GM12878 (cell line): ENCODE measurements at regions not wholly inside any gene's neighbourhood (a gene's known extent, or its start where the extent isn't known, plus 50 kb on each side); places are given as distances from the start of the nearest gene placed in this dataset.

ENCODE experiments used
- CREB1 ChIP-seq: IDR thresholded peaks from 2 replicates; pipeline ENCODE4 v1.6.1; 2012; ENCODE audit warnings: low read depth, mild to moderate bottlenecking, inconsistent platforms
- IRF4 ChIP-seq: IDR thresholded peaks from 2 replicates; pipeline ENCODE4 v1.6.1; 2011; ENCODE audit warnings: low read depth, low read length
- KLF5 ChIP-seq: fragments of 450-650 bp; IDR thresholded peaks from 2 replicates; pipeline ENCODE4 v1.6.1; 2014; ENCODE audit warnings: mild to moderate bottlenecking; ENCODE audit not compliant: partially characterized antibody
- SKIL ChIP-seq: fragments of 450-650 bp; IDR thresholded peaks from 2 replicates; pipeline ENCODE4 v1.6.1; 2017; ENCODE audit warnings: mild to moderate bottlenecking, low read depth, inconsistent platforms; ENCODE audit not compliant: poor library complexity, severe bottlenecking
- ZBTB4 ChIP-seq: fragments of 450-650 bp; formaldehyde crosslinking; IDR thresholded peaks from 2 replicates; pipeline ENCODE4 v1.4.0; 2022; ENCODE audit warnings: mild to moderate bottlenecking, moderate library complexity
- ZNF687 ChIP-seq: fragments of 450-650 bp; IDR thresholded peaks from 2 replicates; pipeline ENCODE4 v1.6.1; 2017; ENCODE audit warnings: mild to moderate bottlenecking, moderate library complexity

- TF ChIP-seq ZNF687: no peak
- no peak for TF ChIP-seq IRF4
- TF ChIP-seq ZBTB4 (CRISPR knock-in tag): no peak
- no peak for TF ChIP-seq SKIL
- TF ChIP-seq CREB1: no peak
- no peak for TF ChIP-seq KLF5
These were observed 1036.5 kb downstream of the NLGN4Y start (continued) for GRCh38 chrY:15560840-15561239.
